ENCODE measurements at regions not wholly inside any gene's neighbourhood (a gene's known extent, or its start where the extent isn't known, plus 50 kb on each side); places are given as distances from the start of the nearest gene placed in this dataset.
A peak's percentile ranks its signal among the peaks of the same experiment; 100 is the strongest.

DNA sequence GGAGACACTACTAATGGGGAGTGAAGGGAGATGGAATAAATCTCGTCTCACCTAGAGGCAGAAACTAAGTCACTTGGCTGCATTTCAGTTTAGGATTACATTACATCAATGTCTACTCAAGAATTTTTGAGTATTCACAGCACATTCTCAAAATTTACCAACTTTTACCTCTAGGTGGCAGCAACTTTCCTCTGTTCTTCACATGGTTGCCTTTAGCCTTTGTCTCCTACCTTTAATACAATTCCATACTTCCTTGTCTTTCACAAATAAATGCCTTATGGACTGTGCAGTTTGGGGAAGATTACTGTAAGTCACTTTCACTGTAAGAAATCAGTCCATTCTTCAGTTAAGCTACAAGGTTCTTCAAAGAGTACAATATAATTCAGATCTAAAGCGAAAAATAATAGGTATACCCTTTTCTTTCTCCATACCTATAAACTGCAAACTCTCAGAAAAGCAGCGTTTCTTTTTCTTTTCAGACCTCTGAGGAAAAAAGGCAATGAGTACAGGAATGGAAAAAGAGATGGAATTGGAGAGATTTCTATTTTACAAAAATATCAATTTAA is 379.4 kb downstream of the KLF12 start:
- Mint-ChIP-seq H3K27ac (peak overlapping the region; percentile 21), H3K4me3 (no peak overlapping the region), H3K36me3 (ENCODE audit: low read depth) (peaks cover 58% of the 10 kb centered on the region), H3K4me1 (ENCODE audit: low read depth) (peaks cover 62% of the 10 kb centered on the region), H3K27me3 (no peaks in the 10 kb centered on the region), H3K9me3 (no peaks in the 10 kb centered on the region)
- TF ChIP-seq, protein P1, sequence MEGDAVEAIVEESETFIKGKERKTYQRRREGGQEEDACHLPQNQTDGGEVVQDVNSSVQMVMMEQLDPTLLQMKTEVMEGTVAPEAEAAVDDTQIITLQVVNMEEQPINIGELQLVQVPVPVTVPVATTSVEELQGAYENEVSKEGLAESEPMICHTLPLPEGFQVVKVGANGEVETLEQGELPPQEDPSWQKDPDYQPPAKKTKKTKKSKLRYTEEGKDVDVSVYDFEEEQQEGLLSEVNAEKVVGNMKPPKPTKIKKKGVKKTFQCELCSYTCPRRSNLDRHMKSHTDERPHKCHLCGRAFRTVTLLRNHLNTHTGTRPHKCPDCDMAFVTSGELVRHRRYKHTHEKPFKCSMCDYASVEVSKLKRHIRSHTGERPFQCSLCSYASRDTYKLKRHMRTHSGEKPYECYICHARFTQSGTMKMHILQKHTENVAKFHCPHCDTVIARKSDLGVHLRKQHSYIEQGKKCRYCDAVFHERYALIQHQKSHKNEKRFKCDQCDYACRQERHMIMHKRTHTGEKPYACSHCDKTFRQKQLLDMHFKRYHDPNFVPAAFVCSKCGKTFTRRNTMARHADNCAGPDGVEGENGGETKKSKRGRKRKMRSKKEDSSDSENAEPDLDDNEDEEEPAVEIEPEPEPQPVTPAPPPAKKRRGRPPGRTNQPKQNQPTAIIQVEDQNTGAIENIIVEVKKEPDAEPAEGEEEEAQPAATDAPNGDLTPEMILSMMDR (IDR thresholded peaks at IDR 0.05): peak; percentile 86
- CTCF ChIA-PET: interaction anchor here (1.2 to 1.9 kb wide), 2 partner anchors 9 to 312 kb away, joined by 3 to 4 read pairs; no protein-coding TSS in a partner anchor
- intact Hi-C loops (cut with DNase I, micrococcal nuclease): loop anchor here (1.0 to 10.0 kb wide), 9 partner anchors 11 to 1467 kb away; partner anchors contain the start of gene KLF12 (in 1 of the 2)
- DNase-seq (peak in 7 of 14 experiments; percentile 4 to 78 (median 59)), ATAC-seq (ENCODE audit: poor library complexity) (peak; percentile 60)
- Histone ChIP-seq H3K4me3 (ENCODE audit: low read length) (no peak overlapping the region), H3K9me3 (ENCODE audit: control insufficient read depth in 1 of 2, insufficient read depth in 1 of 2, low read length in 2 of 2) (no peaks in the 10 kb centered on the region), H3K27me3 (ENCODE audit: control insufficient read depth in 1 of 2, insufficient read depth in 2 of 2, low read length in 2 of 2) (no peaks in the 10 kb centered on the region), H3K4me1 (ENCODE audit: insufficient read depth, low read length) (peaks cover 2% of the 10 kb centered on the region), H3K27ac (ENCODE audit: low read depth in 1 of 2, low read length in 2 of 2) (no peak overlapping the region), H3K36me3 (ENCODE audit: insufficient read depth, low read length) (peaks cover 22% of the 10 kb centered on the region)
- POLR2A ChIA-PET: interaction anchor here (0.7 to 3.9 kb wide), 3 partner anchors 11 to 532 kb away, joined by 3 to 31 read pairs (median 14); no protein-coding TSS in a partner anchor

DNA sequence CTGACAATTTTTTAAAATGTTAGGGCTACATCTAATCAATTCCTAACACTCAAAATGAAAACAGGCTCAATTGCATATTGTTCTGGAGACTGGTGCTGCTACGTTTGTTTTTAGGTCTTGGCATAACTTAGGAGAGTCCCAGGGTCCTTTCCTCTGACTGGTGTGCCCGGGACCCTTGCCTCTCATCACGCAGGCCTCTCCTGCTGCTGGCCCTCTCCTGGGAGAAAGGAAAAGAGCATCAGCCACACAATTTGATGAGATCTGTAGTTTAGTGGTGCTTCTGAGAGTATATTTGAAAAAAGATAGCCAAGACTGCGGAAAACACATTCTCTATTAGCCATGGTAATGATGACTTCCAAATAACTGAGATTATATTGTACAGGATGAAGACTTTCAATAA is 380.0 kb downstream of the KLF12 start:
- Histone ChIP-seq H3K36me3 (ENCODE audit: insufficient read depth, low read length) (peaks cover 22% of the 10 kb centered on the region), H3K9me3 (ENCODE audit: control insufficient read depth in 1 of 2, insufficient read depth in 1 of 2, low read length in 2 of 2) (no peaks in the 10 kb centered on the region), H3K27ac (ENCODE audit: low read depth in 1 of 2, low read length in 2 of 2) (no peak overlapping the region), H3K4me3 (ENCODE audit: low read length) (no peak overlapping the region), H3K27me3 (ENCODE audit: control insufficient read depth in 1 of 2, insufficient read depth in 2 of 2, low read length in 2 of 2) (no peaks in the 10 kb centered on the region), H3K4me1 (ENCODE audit: insufficient read depth, low read length) (peaks cover 2% of the 10 kb centered on the region)
- TF ChIP-seq, protein P1 (IDR thresholded peaks at IDR 0.05): no peak
- H3K27ac Mint-ChIP-seq: peak overlapping the region; percentile 21
- intact Hi-C loops (cut with DNase I, micrococcal nuclease): loop anchor here (1.0 to 10.0 kb wide), 6 partner anchors 12 to 1468 kb away; partner anchors contain the start of gene KLF12 (in 1 of the 2)
- CTCF ChIA-PET: interaction anchor here (1.2 to 1.9 kb wide), 2 partner anchors 10 to 312 kb away, joined by 3 to 4 read pairs; no protein-coding TSS in a partner anchor
- H3K9me3 Mint-ChIP-seq: no peaks in the 10 kb centered on the region
- no peaks in the 10 kb centered on the region for H3K27me3 Mint-ChIP-seq
- ATAC-seq (ENCODE audit: poor library complexity) (no peak), DNase-seq (no peak)
- H3K4me1 Mint-ChIP-seq (ENCODE audit: low read depth): peaks cover 56% of the 10 kb centered on the region
- H3K4me3 Mint-ChIP-seq: no peak overlapping the region
- peaks cover 63% of the 10 kb centered on the region for H3K36me3 Mint-ChIP-seq (ENCODE audit: low read depth)
- POLR2A ChIA-PET: interaction anchor here (2.2 to 3.9 kb wide), 2 partner anchors 12 to 533 kb away, joined by 14 to 31 read pairs; no protein-coding TSS in a partner anchor

DNA sequence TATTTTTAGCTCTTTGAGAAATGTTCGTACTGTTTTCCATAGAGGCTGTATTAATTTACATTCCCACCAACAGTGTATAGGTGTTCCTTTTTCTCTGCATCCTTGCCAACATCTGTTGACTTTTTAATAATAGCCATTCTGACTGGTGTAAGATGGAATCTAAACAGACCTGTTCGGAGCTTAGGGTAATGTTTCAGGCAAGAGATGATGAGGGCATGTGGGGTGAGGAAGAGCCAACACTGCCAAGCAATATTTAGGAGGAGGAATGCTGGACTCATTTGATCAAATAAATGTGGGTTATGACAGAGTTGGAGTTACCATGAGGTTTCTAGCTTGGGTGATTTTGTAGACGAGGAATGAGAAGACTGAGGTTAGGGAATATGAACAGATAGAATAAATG is 382.9 kb downstream of the KLF12 start:
- intact Hi-C loops (cut with DNase I, micrococcal nuclease): loop anchor here in 1 of 2 experiments (5.0 to 10.0 kb wide), 4 partner anchors 244 to 1471 kb away; partner anchors contain the start of gene KLF12
- Mint-ChIP-seq H3K27ac (no peak overlapping the region), H3K9me3 (no peaks in the 10 kb centered on the region), H3K36me3 (ENCODE audit: low read depth) (peaks cover 74% of the 10 kb centered on the region), H3K27me3 (no peaks in the 10 kb centered on the region), H3K4me1 (ENCODE audit: low read depth) (peaks cover 36% of the 10 kb centered on the region), H3K4me3 (no peak overlapping the region)
- no peak overlapping the region for H3K4me3 ChIP-seq (ENCODE audit: low read length)
- peaks cover 34% of the 10 kb centered on the region for H3K36me3 ChIP-seq (ENCODE audit: insufficient read depth, low read length)
- TF ChIP-seq, protein P1 (IDR thresholded peaks at IDR 0.05): no peak
- POLR2A ChIA-PET: interaction anchor here (3.1 kb wide), 1 partner anchor 15 kb away, joined by 9 read pairs; no protein-coding TSS in a partner anchor
- no peak for ATAC-seq (ENCODE audit: poor library complexity)
- H3K9me3 ChIP-seq (ENCODE audit: control insufficient read depth in 1 of 2, insufficient read depth in 1 of 2, low read length in 2 of 2): no peaks in the 10 kb centered on the region
- DNase-seq: no peak
- CTCF ChIA-PET: no interaction called here
- no peaks in the 10 kb centered on the region for H3K4me1 ChIP-seq (ENCODE audit: insufficient read depth, low read length)
- no peaks in the 10 kb centered on the region for H3K27me3 ChIP-seq (ENCODE audit: control insufficient read depth in 1 of 2, insufficient read depth in 2 of 2, low read length in 2 of 2)
- no peak overlapping the region for H3K27ac ChIP-seq (ENCODE audit: low read depth in 1 of 2, low read length in 2 of 2)
